SK-N-SH (cell line): ENCODE measurements at regions not wholly inside any gene's neighbourhood (a gene's known extent, or its start where the extent isn't known, plus 50 kb on each side); places are given as distances from the start of the nearest gene placed in this dataset.
"Not testable (repeated sequence)": the region's sequence is repeated elsewhere in the genome, so short reads cannot be mapped to it uniquely, and the experiment has no call there.

Experiments
- CTCF ChIA-PET: fragments of 300-600, 350-600 bp; formaldehyde crosslinking; extraction: SDS; loops from one replicate; lab custom pipeline; 2021; lab: Yijun Ruan, JAX
- POLR2A ChIA-PET: fragments of 350-600 bp; sonication (Branson Sonifier 250); formaldehyde crosslinking; extraction: SDS; loops from one replicate; lab custom pipeline; 2020; ENCODE audit warnings: antibody characterized with exemption, inconsistent platforms; lab: Yijun Ruan, JAX
- DNase-seq: peaks from one replicate; pipeline ENCODE4 v3.0.0; 2012
- H2AFZ ChIP-seq: fragments of 200-600 bp; sonication (generic); 2 replicates; pipeline ENCODE4 v1.8.1; 2016; ENCODE audit warnings: antibody characterized with exemption, mild to moderate bottlenecking, low read depth
- H3F3A ChIP-seq: fragments of 200-600 bp; sonication (generic); replicated peaks from 2 replicates; pipeline ENCODE3; 2016; ENCODE audit warnings: antibody characterized with exemption, mild to moderate bottlenecking; ENCODE audit not compliant: insufficient read depth
- H3K27ac ChIP-seq, 2 experiments: fragments of 200-500 bp in 1 of 2; fragments of 200-600 bp in 1 of 2; sonication (Bioruptor generic) in 1 of 2; sonication (generic), shearing (Covaris generic) in 1 of 2; 2 replicates each; pipeline versions ENCODE4 v1.5.1 to v1.6.1; 2014 to 2016; ENCODE audit warnings: low read depth in 2 of 2, inconsistent platforms in 1 of 2, low read length in 1 of 2, mild to moderate bottlenecking in 1 of 2, mixed read lengths in 1 of 2
- H3K27me3 ChIP-seq: fragments of 200-600 bp; sonication (generic), shearing (Covaris generic); 2 replicates; pipeline ENCODE4 v1.6.1; 2016; ENCODE audit warnings: mixed run types; ENCODE audit not compliant: insufficient read depth
- H3K36me3 ChIP-seq, 2 experiments: fragments of 200-500 bp in 1 of 2; fragments of 200-600 bp in 1 of 2; sonication (Bioruptor generic) in 1 of 2; sonication (generic) in 1 of 2; replicated peaks in 1 of 2; 2 replicates each; pipeline versions ENCODE3 to v1.5.1; 2014 to 2016; ENCODE audit warnings: low read length in 1 of 2, mild to moderate bottlenecking in 1 of 2; ENCODE audit not compliant: insufficient read depth in 2 of 2, control insufficient read depth in 1 of 2
- H3K4me1 ChIP-seq, 2 experiments: fragments of 200-500 bp in 1 of 2; fragments of 200-600 bp in 1 of 2; sonication (Bioruptor generic) in 1 of 2; sonication (generic), shearing (Covaris generic) in 1 of 2; 2 replicates each; pipeline versions ENCODE4 v1.5.1 to v1.6.1; 2014 to 2016; ENCODE audit warnings: low read depth in 1 of 2, low read length in 1 of 2, mixed run types in 1 of 2; ENCODE audit not compliant: insufficient read depth in 2 of 2, control insufficient read depth in 1 of 2
- H3K4me2 ChIP-seq: fragments of 200-600 bp; sonication (generic), shearing (Covaris generic); 2 replicates; pipeline ENCODE4 v1.6.1; 2017; ENCODE audit warnings: mixed run types
- H3K4me3 ChIP-seq, 2 experiments: fragments of 200-500 bp in 1 of 2; fragments of 200-600 bp in 1 of 2; sonication (Bioruptor generic) in 1 of 2; sonication (generic), shearing (Covaris generic) in 1 of 2; 2 replicates each; pipeline versions ENCODE4 v1.5.1 to v1.8.1; 2014 to 2016; ENCODE audit warnings: low read depth in 2 of 2, inconsistent platforms in 1 of 2, low read length in 1 of 2, mild to moderate bottlenecking in 1 of 2, mixed read lengths in 1 of 2, moderate library complexity in 1 of 2
- H3K79me2 ChIP-seq: fragments of 200-600 bp; sonication (generic); 2 replicates; pipeline ENCODE4 v1.8.1; 2017; ENCODE audit warnings: mild to moderate bottlenecking; ENCODE audit not compliant: insufficient read depth
- H3K9ac ChIP-seq: fragments of 200-600 bp; sonication (generic); 2 replicates; pipeline ENCODE4 v1.6.1; 2017; ENCODE audit warnings: mixed run types
- H3K9me2 ChIP-seq: fragments of 200-600 bp; sonication (generic); 2 replicates; pipeline ENCODE4 v1.6.1; 2017; ENCODE audit warnings: mixed run types
- H3K9me3 ChIP-seq: fragments of 200-600 bp; sonication (generic); 2 replicates; pipeline ENCODE4 v1.6.1; 2017; ENCODE audit warnings: mixed run types, mild to moderate bottlenecking, moderate library complexity
- H4K20me1 ChIP-seq: fragments of 200-600 bp; sonication (generic); 2 replicates; pipeline ENCODE4 v1.6.1; 2017; ENCODE audit warnings: mild to moderate bottlenecking, mixed run types; ENCODE audit not compliant: insufficient read depth
- CHD2 ChIP-seq: fragments of 150-350 bp; IDR thresholded peaks from 2 replicates; pipeline ENCODE4 v1.6.1; 2018; ENCODE audit warnings: low read length; ENCODE audit not compliant: partially characterized antibody
- EP300 ChIP-seq, 2 experiments: IDR thresholded peaks; 2 replicates each; pipeline versions ENCODE4 v1.4.0 to v1.6.1; 2012; ENCODE audit warnings: borderline replicate concordance in 1 of 2, low read depth in 1 of 2, low read length in 1 of 2
- EZH2phosphoT487 ChIP-seq: fragments of 200-600 bp; sonication (generic); IDR thresholded peaks from 2 replicates; pipeline ENCODE4 v1.6.1; 2017; ENCODE audit warnings: low read depth, mixed run types, mild to moderate bottlenecking, antibody characterized with exemption, moderate library complexity, borderline replicate concordance
- GABPA ChIP-seq: IDR thresholded peaks from 2 replicates; pipeline ENCODE4 v1.4.0; 2012; ENCODE audit warnings: low read depth, mild to moderate bottlenecking
- GATA2 ChIP-seq: sonication (generic); formaldehyde crosslinking; IDR thresholded peaks from 2 replicates; pipeline ENCODE4 v1.5.0; 2020; ENCODE audit warnings: mild to moderate bottlenecking, missing genetic modification reagents
- JUND ChIP-seq: IDR thresholded peaks from 2 replicates; pipeline ENCODE4 v1.4.0; 2012
- MAX ChIP-seq: IDR thresholded peaks from 2 replicates; pipeline ENCODE4 v1.4.0; 2012; ENCODE audit warnings: low read depth
- MXI1 ChIP-seq: IDR thresholded peaks from 2 replicates; pipeline ENCODE4 v1.6.1; 2012; ENCODE audit warnings: mild to moderate bottlenecking, low read depth, low read length, improper control_type of control experiment
- NRF1 ChIP-seq: IDR thresholded peaks from 2 replicates; pipeline ENCODE4 v1.6.1; 2012; ENCODE audit warnings: low read depth, mild to moderate bottlenecking, low read length
- PBX3 ChIP-seq: IDR thresholded peaks from 2 replicates; pipeline ENCODE4; 2012
- POLR2AphosphoS5 ChIP-seq: IDR thresholded peaks from 2 replicates; pipeline ENCODE4 v1.6.1; 2012; ENCODE audit warnings: low read depth, low read length
- RXRA ChIP-seq: IDR thresholded peaks from 2 replicates; pipeline ENCODE4 v1.4.0; 2012; ENCODE audit warnings: low read depth, mild to moderate bottlenecking, borderline replicate concordance
- SIN3A ChIP-seq: IDR thresholded peaks from 2 replicates; pipeline ENCODE4 v1.6.1; 2012; ENCODE audit warnings: low read depth, mild to moderate bottlenecking, low read length, moderate library complexity, borderline replicate concordance
- SMC3 ChIP-seq: IDR thresholded peaks from 2 replicates; pipeline ENCODE4 v1.6.1; 2012; ENCODE audit warnings: low read depth, low read length, improper control_type of control experiment
- TCF12 ChIP-seq: IDR thresholded peaks from 2 replicates; pipeline ENCODE4 v1.4.0; 2012
- TEAD4 ChIP-seq: IDR thresholded peaks from 2 replicates; pipeline ENCODE4 v1.4.0; 2012; ENCODE audit warnings: mild to moderate bottlenecking, borderline replicate concordance; ENCODE audit not compliant: insufficient read depth
- USF1 ChIP-seq: IDR thresholded peaks from 2 replicates; pipeline ENCODE4 v1.4.0; 2012; ENCODE audit warnings: low read depth, borderline replicate concordance
- USF2 ChIP-seq: fragments of 150-350 bp; IDR thresholded peaks from 2 replicates; pipeline ENCODE4 v1.6.1; 2017; ENCODE audit warnings: antibody characterized with exemption, low read length, low read depth, borderline replicate concordance
- YY1 ChIP-seq: IDR thresholded peaks from 2 replicates; pipeline ENCODE4 v1.4.0; 2012; ENCODE audit warnings: low read depth, mild to moderate bottlenecking
- ZBTB33 ChIP-seq: IDR thresholded peaks from 2 replicates; pipeline ENCODE4 v1.4.0; 2012; ENCODE audit warnings: low read depth, borderline replicate concordance
- whole genome bisulfite sequencing: methylation state at CpG from one replicate; pipeline ENCODE4 v1.1.6; 2017; ENCODE audit warnings: low lambda C conversion rate; 5-methylcytosine and 5-hydroxymethylcytosine counted together

GRCh38 chr7:68187532-68187931 lies 1190.9 kb downstream of the TYW1 start:
- H3K4me3 ChIP-seq = no peak overlapping the region
- no peak overlapping the region for H3K4me2 ChIP-seq
- H3K9me2 ChIP-seq = no peaks in the 10 kb centered on the region
- peaks cover 5% of the 10 kb centered on the region; the same call in 1 of the 2 replicates for H3K9me3 ChIP-seq
- no peak overlapping the region for H3K27ac ChIP-seq
- 48% methylated on average over 7 of the region's 7 CpGs for WGBS
- H3F3A ChIP-seq = no peaks in the 10 kb centered on the region
- POLR2A ChIA-PET = no interaction called here
- H3K4me1 ChIP-seq = peaks cover 0 to 3% of the 10 kb centered on the region in 2 experiments; a peak in 1 of 4 replicates
- no peaks in the 10 kb centered on the region for H3K27me3 ChIP-seq
- H2AFZ ChIP-seq = no peak overlapping the region
- CTCF ChIA-PET = interaction anchor here (1.6 to 2.5 kb wide), 2 partner anchors 9 to 11 kb away, joined by 3 to 9 read pairs; no protein-coding TSS in a partner anchor
- no peak for DNase-seq
- H4K20me1 ChIP-seq = no peaks in the 10 kb centered on the region
- H3K9ac ChIP-seq = no peak overlapping the region
- no peaks in the 10 kb centered on the region for H3K79me2 ChIP-seq
- no peak for TF ChIP-seq RXRA
- no peaks in the 10 kb centered on the region for H3K36me3 ChIP-seq

GRCh38 chr7:68192941-68193340 lies 1196.3 kb downstream of the TYW1 start:
- POLR2A ChIA-PET = no interaction called here
- Histone ChIP-seq H3K9me3 (peaks cover 9% of the 10 kb centered on the region; the same call in 1 of the 2 replicates), H3K79me2 (no peaks in the 10 kb centered on the region), H4K20me1 (no peaks in the 10 kb centered on the region), H3K4me2 (no peak overlapping the region), H3K27me3 (no peaks in the 10 kb centered on the region), H3K4me1 (no peaks in the 10 kb centered on the region), H2AFZ (no peak overlapping the region), H3K36me3 (no peaks in the 10 kb centered on the region), H3K4me3 (no peak overlapping the region), H3F3A (no peaks in the 10 kb centered on the region), H3K9me2 (no peaks in the 10 kb centered on the region), H3K9ac (no peak overlapping the region), H3K27ac (no peak overlapping the region)
- CTCF ChIA-PET = interaction anchor here (0.6 kb wide), 1 partner anchor 568 kb away, joined by 3 read pairs; no protein-coding TSS in a partner anchor
- WGBS = 41% methylated on average over 5 of the region's 5 CpGs
- DNase-seq = no peak
- TF ChIP-seq ZBTB33 (no peak), JUND (no peak), EZH2phosphoT487 (no peak), GATA2 (CRISPR knock-in tag) (no peak), TCF12 (no peak), MAX (no peak), EP300 (IDR thresholded peaks at IDR 0.05; ENCODE audit: borderline replicate concordance in 1 of 2, low read depth in 1 of 2, low read length in 1 of 2) (no peak), MXI1 (no peak), GABPA (no peak), YY1 (no peak), CHD2 (no peak), TEAD4 (no peak), RXRA (no peak), USF2 (no peak), SMC3 (no peak), SIN3A (no peak), USF1 (no peak), PBX3 (no peak), NRF1 (no peak), POLR2AphosphoS5 (no peak)

GRCh38 chr7:68195642-68196041 lies 1199.0 kb downstream of the TYW1 start:
- H3K27ac ChIP-seq, H3F3A ChIP-seq, H3K36me3 ChIP-seq, H3K9me2 ChIP-seq, H3K4me3 ChIP-seq, H2AFZ ChIP-seq, DNase-seq, H3K4me2 ChIP-seq, H3K9me3 ChIP-seq, H3K4me1 ChIP-seq, POLR2A ChIA-PET, H3K79me2 ChIP-seq, H3K9ac ChIP-seq, H3K27me3 ChIP-seq, H4K20me1 ChIP-seq: not testable (repeated sequence)
- CTCF ChIA-PET = interaction anchor here (1.2 to 2.2 kb wide), 2 partner anchors 19 to 711 kb away, joined by 3 to 7 read pairs; no protein-coding TSS in a partner anchor
- WGBS = 13% methylated on average over 2 of the region's 2 CpGs
